CD4-positive, alpha-beta T cell (primary cell): ENCODE measurements at regions not wholly inside any gene's neighbourhood (a gene's known extent, or its start where the extent isn't known, plus 50 kb on each side); places are given as distances from the start of the nearest gene placed in this dataset.

Experiments used
- ATAC-seq: fragments of 200-7000 bp; cut with Tn5 transposase; one replicate; pipeline ENCODE4 v1.10.0; 2022; ENCODE audit warnings: mild to moderate bottlenecking; ENCODE audit not compliant: poor library complexity
- CTCF ChIA-PET: fragments of 350-600 bp; sonication (Branson Sonifier 250); formaldehyde crosslinking; loops from one replicate; lab custom pipeline; 2021; ENCODE audit warnings: antibody characterized with exemption, inconsistent platforms; lab: Charles Lee
- POLR2A ChIA-PET: fragments of 350-600 bp; sonication (Branson Sonifier 250); formaldehyde crosslinking; loops from one replicate; lab custom pipeline; 2021; ENCODE audit warnings: antibody characterized with exemption, inconsistent platforms; lab: Charles Lee
- DNase-seq, 14 experiments: peaks; one replicate each; pipeline ENCODE4 v3.0.0-alpha.2; 2013 to 2020; ENCODE audit warnings: mixed read lengths in 2 of 14
- H3K27ac ChIP-seq, 2 donors: one replicate each; pipeline versions ENCODE4 v1.5.1 to v1.7.0; 2013; ENCODE audit warnings: low read length in 2 of 2, low read depth in 1 of 2, mild to moderate bottlenecking in 1 of 2
- H3K27me3 ChIP-seq, 2 experiments: 1 replicate in 1 of 2; 2 replicates in 1 of 2; pipeline versions ENCODE4 v1.6.1 to v1.7.0; 2013; ENCODE audit warnings: low read length in 2 of 2, control low read depth in 1 of 2, mild to moderate bottlenecking in 1 of 2, moderate library complexity in 1 of 2; ENCODE audit not compliant: insufficient read depth in 2 of 2, control insufficient read depth in 1 of 2
- H3K36me3 ChIP-seq: one replicate; pipeline ENCODE4 v1.6.1; 2013; ENCODE audit warnings: low read length, control low read depth; ENCODE audit not compliant: insufficient read depth
- H3K4me1 ChIP-seq: one replicate; pipeline ENCODE4 v1.6.1; 2013; ENCODE audit warnings: low read length, control low read depth; ENCODE audit not compliant: insufficient read depth
- H3K4me3 ChIP-seq: one replicate; pipeline ENCODE4 v1.5.1; 2013; ENCODE audit warnings: mild to moderate bottlenecking, low read length, moderate library complexity
- H3K9me3 ChIP-seq, 2 experiments: 1 replicate in 1 of 2; 2 replicates in 1 of 2; pipeline versions ENCODE4 v1.6.1 to v1.7.0; 2013; ENCODE audit warnings: low read length in 2 of 2, mild to moderate bottlenecking in 2 of 2, control low read depth in 1 of 2, moderate library complexity in 1 of 2; ENCODE audit not compliant: control insufficient read depth in 1 of 2, insufficient read depth in 1 of 2
- H3K27ac Mint-ChIP-seq: one replicate; pipeline ENCODE4 v1.8.0; 2020; ENCODE audit warnings: mixed read lengths
- H3K27me3 Mint-ChIP-seq: one replicate; pipeline ENCODE4 v1.8.0; 2021; ENCODE audit warnings: mixed read lengths
- H3K36me3 Mint-ChIP-seq: one replicate; pipeline ENCODE4 v1.8.0; 2021; ENCODE audit warnings: low read depth, mixed read lengths
- H3K4me1 Mint-ChIP-seq: one replicate; pipeline ENCODE4 v1.8.0; 2021; ENCODE audit warnings: low read depth, mixed read lengths
- H3K4me3 Mint-ChIP-seq: one replicate; pipeline ENCODE4 v1.8.0; 2020; ENCODE audit warnings: mild to moderate bottlenecking, mixed read lengths
- H3K9me3 Mint-ChIP-seq: one replicate; pipeline ENCODE4 v1.8.0; 2020; ENCODE audit warnings: mixed read lengths
- CTCF ChIP-seq: fragments of 200-600 bp; IDR thresholded peaks from one replicate; pipeline ENCODE4 v1.8.0; 2022; ENCODE audit warnings: antibody characterized with exemption, mild to moderate bottlenecking
- intact Hi-C, 2 experiments: fragments of 100-400 bp; cut with DNase I in 1 of 2; cut with micrococcal nuclease in 1 of 2; formaldehyde crosslinking; loops; one replicate each; pipeline versions ENCODE4 v1.15.1 to v1.9.0; 2023 to 2025; cut with DNase I, micrococcal nuclease

GRCh38 chr15:93816815-93817214 lies 414.5 kb upstream of the MCTP2 start:
- ATAC-seq = no peak
- Histone ChIP-seq H3K4me3 (no peak overlapping the region), H3K36me3 (no peaks in the 10 kb centered on the region), H3K9me3 (peaks cover 0 to 5% of the 10 kb centered on the region in 2 experiments), H3K4me1 (no peaks in the 10 kb centered on the region), H3K27ac (no peak overlapping the region), H3K27me3 (peaks cover 0 to 4% of the 10 kb centered on the region in 2 experiments)
- no peak for TF ChIP-seq CTCF
- intact Hi-C loops = no loop called here
- no peaks in the 10 kb centered on the region for H3K36me3 Mint-ChIP-seq
- no peak overlapping the region for H3K27ac Mint-ChIP-seq
- peaks cover 2% of the 10 kb centered on the region for H3K9me3 Mint-ChIP-seq
- H3K4me1 Mint-ChIP-seq = no peaks in the 10 kb centered on the region
- ChIA-PET CTCF (no interaction called here), POLR2A (no interaction called here)
- peaks cover under 1% of the 10 kb centered on the region for H3K27me3 Mint-ChIP-seq
- H3K4me3 Mint-ChIP-seq = no peak overlapping the region
- DNase-seq = no peak

- ATAC-seq (no peak), DNase-seq (no peak)
- Mint-ChIP-seq H3K27me3 (peaks cover 11% of the 10 kb centered on the region), H3K27ac (no peak overlapping the region), H3K4me3 (no peak overlapping the region), H3K4me1 (no peaks in the 10 kb centered on the region), H3K9me3 (no peaks in the 10 kb centered on the region), H3K36me3 (no peaks in the 10 kb centered on the region)
- intact Hi-C loops = no loop called here
- peaks cover 0 to 7% of the 10 kb centered on the region in 2 experiments for H3K27me3 ChIP-seq
- peaks cover 0 to 5% of the 10 kb centered on the region in 2 experiments for H3K9me3 ChIP-seq
- ChIA-PET CTCF (no interaction called here), POLR2A (no interaction called here)
- TF ChIP-seq CTCF = no peak
- no peak overlapping the region for H3K27ac ChIP-seq
- H3K36me3 ChIP-seq = no peaks in the 10 kb centered on the region
- H3K4me3 ChIP-seq = no peak overlapping the region
- H3K4me1 ChIP-seq = no peaks in the 10 kb centered on the region
Measured at GRCh38 chr15:93811305-93811704, 420.1 kb upstream of the MCTP2 start.

GRCh38 chr15:93809516-93809915 lies 421.8 kb upstream of the MCTP2 start:
- CTCF ChIA-PET = no interaction called here
- no peak for ATAC-seq
- Histone ChIP-seq H3K27ac (no peak overlapping the region), H3K27me3 (peaks cover 0 to 7% of the 10 kb centered on the region in 2 experiments), H3K9me3 (peaks cover 0 to 5% of the 10 kb centered on the region in 2 experiments), H3K36me3 (no peaks in the 10 kb centered on the region), H3K4me3 (no peak overlapping the region), H3K4me1 (no peaks in the 10 kb centered on the region)
- no peak for DNase-seq
- no peak for TF ChIP-seq CTCF
- Mint-ChIP-seq H3K9me3 (no peaks in the 10 kb centered on the region), H3K27ac (no peak overlapping the region), H3K27me3 (peaks cover 11% of the 10 kb centered on the region), H3K36me3 (no peaks in the 10 kb centered on the region), H3K4me1 (no peaks in the 10 kb centered on the region), H3K4me3 (no peak overlapping the region)
- POLR2A ChIA-PET = no interaction called here
- intact Hi-C loops = no loop called here
